ENCODE measurements at regions not wholly inside any gene's neighbourhood (a gene's known extent, or its start where the extent isn't known, plus 50 kb on each side); places are given as distances from the start of the nearest gene placed in this dataset.

- TF ChIP-seq E2F6 (IDR thresholded peaks at IDR 0.05; ENCODE audit: borderline replicate concordance, low read depth) (no peak), CTCF (IDR thresholded peaks at IDR 0.05) (no peak)
Measured at GRCh38 chr2:237193436-237193835, 107.7 kb downstream of the COPS8 start (continued).

GRCh38 chr2:237194081-237194480 is 108.4 kb downstream of the COPS8 start:
- TF ChIP-seq HOXB13 (CRISPR knock-in tag; IDR thresholded peaks at IDR 0.05; ENCODE audit: low read depth): no peak
- H3K9me3 ChIP-seq: no peaks in the 10 kb centered on the region
- ChIA-PET POLR2A (interaction anchor here (1.2 kb wide), 1 partner anchor 34 kb away, joined by 3 read pairs; no protein-coding TSS in a partner anchor), CTCF (interaction anchor here (1.2 to 2.3 kb wide), 4 partner anchors 9 to 29 kb away, joined by 3 to 9 read pairs (median 4); no protein-coding TSS in a partner anchor)
- FAIRE-seq: no peak
- no peak for ATAC-seq
- H3K4me1 ChIP-seq: peaks cover 30% of the 10 kb centered on the region
- no peak for DNase-seq (ENCODE audit: low read depth in 1 of 2, low spot score in 1 of 2)
- no peak overlapping the region for H3K4me2 ChIP-seq
- 44% methylated on average over 2 of the region's 5 CpGs for WGBS (ENCODE audit: missing lambda C conversion rate)
- peak overlapping the region in 1 of 2 experiments; percentile 66; a peak in 1 of 6 replicates for H3K27ac ChIP-seq
- H3K4me3 ChIP-seq: no peak overlapping the region

- 100% methylated on average over 4 of the region's 6 CpGs for WGBS (ENCODE audit: missing lambda C conversion rate)
- Histone ChIP-seq H3K4me3 (no peak overlapping the region), H3K9me3 (no peaks in the 10 kb centered on the region), H3K27ac (peak overlapping the region in 1 of 2 experiments; percentile 66; a peak in 2 of 6 replicates), H3K4me1 (peaks cover 36% of the 10 kb centered on the region), H3K4me2 (no peak overlapping the region)
- CTCF ChIA-PET: interaction anchor here (1.2 kb wide), 1 partner anchor 9 kb away, joined by 4 read pairs; no protein-coding TSS in a partner anchor
- FAIRE-seq: no peak
- no peak for DNase-seq (ENCODE audit: low read depth in 1 of 2, low spot score in 1 of 2)
- ATAC-seq: no peak
- POLR2A ChIA-PET: interaction anchor here (1.2 kb wide), 1 partner anchor 33 kb away, joined by 3 read pairs; no protein-coding TSS in a partner anchor
- no peak for TF ChIP-seq PHF8 (IDR thresholded peaks at IDR 0.05; ENCODE audit: borderline replicate concordance, low read depth)
- no peak for TF ChIP-seq CBX2 (IDR thresholded peaks at IDR 0.05; ENCODE audit: borderline replicate concordance, low read depth)
- no peak for TF ChIP-seq ZSCAN20 (CRISPR knock-in tag; IDR thresholded peaks at IDR 0.05)
- TF ChIP-seq JUN (IDR thresholded peaks at IDR 0.05): no peak
Measured at GRCh38 chr2:237194906-237195305, 109.2 kb downstream of the COPS8 start.

GRCh38 chr2:237195396-237196120 is 109.9 kb downstream of the COPS8 start:
- Histone ChIP-seq H3K27ac (peak overlapping the region in 1 of 2 experiments; percentile 66; a peak in 3 of 6 replicates), H3K4me2 (no peak overlapping the region), H3K4me3 (no peak overlapping the region), H3K9me3 (no peaks in the 10 kb centered on the region), H3K4me1 (peaks cover 36% of the 10 kb centered on the region)
- WGBS (ENCODE audit: missing lambda C conversion rate): 83% methylated on average over 10 of the region's 10 CpGs
- ChIA-PET CTCF (interaction anchor here (1.0 to 1.9 kb wide), 2 partner anchors 12 to 215 kb away, joined by 5 to 9 read pairs; no protein-coding TSS in a partner anchor), POLR2A (interaction anchor here (1.3 kb wide), 1 partner anchor 110 kb away, joined by 3 read pairs; the partner anchor contains the start of gene COPS8)
- FAIRE-seq (no peak), ATAC-seq (no peak), DNase-seq (ENCODE audit: low read depth in 1 of 2, low spot score in 1 of 2) (no peak)
- no peak for TF ChIP-seq HEYL (CRISPR knock-in tag; IDR thresholded peaks at IDR 0.05)
- no peak for TF ChIP-seq FOSL2 (IDR thresholded peaks at IDR 0.05)
- no peak for TF ChIP-seq FOSL2 (CRISPR knock-in tag; IDR thresholded peaks at IDR 0.05)
- no peak for TF ChIP-seq JUN (IDR thresholded peaks at IDR 0.05)
- TF ChIP-seq PHF8 (IDR thresholded peaks at IDR 0.05; ENCODE audit: borderline replicate concordance, low read depth): no peak
- no peak for TF ChIP-seq PBX3 (IDR thresholded peaks at IDR 0.05)
- TF ChIP-seq MYC (IDR thresholded peaks at IDR 0.05; ENCODE audit: borderline replicate concordance, low read length): no peak
- no peak for TF ChIP-seq TP53 (CRISPR knock-in tag; IDR thresholded peaks at IDR 0.05)
- no peak for TF ChIP-seq RCOR1 (IDR thresholded peaks at IDR 0.05; ENCODE audit: low read depth, low read length)
- no peak for TF ChIP-seq RAD21 (conservative IDR thresholded peaks at IDR 0.05 in 1 of 2, IDR thresholded peaks at IDR 0.05 in 1 of 2)
- TF ChIP-seq CBX8 (IDR thresholded peaks at IDR 0.05): no peak
- TF ChIP-seq SMC3 (IDR thresholded peaks at IDR 0.05): no peak
- no peak for TF ChIP-seq USF2 (IDR thresholded peaks at IDR 0.05)
- TF ChIP-seq POLR2AphosphoS2 (conservative IDR thresholded peaks at IDR 0.05; ENCODE audit: low read length): no peak
- TF ChIP-seq RNF2 (IDR thresholded peaks at IDR 0.05; ENCODE audit: borderline replicate concordance, low read depth): no peak

All from A549 (cell line).